ENCODE measurements at regions not wholly inside any gene's neighbourhood (a gene's known extent, or its start where the extent isn't known, plus 50 kb on each side); places are given as distances from the start of the nearest gene placed in this dataset.

DNA sequence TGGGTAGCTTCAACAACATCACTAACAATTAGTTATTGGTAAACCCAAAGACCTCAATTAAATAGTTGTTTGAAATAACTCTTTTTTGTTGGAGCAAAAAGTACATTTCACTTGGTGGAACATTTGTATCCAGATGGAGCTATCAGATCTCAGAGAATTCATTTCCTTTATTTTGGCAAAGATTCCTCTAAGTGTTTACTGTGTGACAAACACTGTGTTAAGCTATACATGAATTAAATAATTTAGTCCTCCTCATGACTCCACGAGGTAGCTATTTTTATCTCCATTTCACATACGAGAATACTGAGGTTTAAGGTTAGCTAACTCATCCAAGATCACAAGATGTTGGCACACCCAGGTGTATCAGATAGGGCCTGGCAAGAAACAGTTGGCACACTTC is 104.0 kb upstream of the IMMP2L start:
- no peak for TF ChIP-seq CTCF (IDR thresholded peaks at IDR 0.05)
- TF ChIP-seq POLR2A (IDR thresholded peaks at IDR 0.05): no peak
